GM12878 (cell line): ENCODE measurements at regions not wholly inside any gene's neighbourhood (a gene's known extent, or its start where the extent isn't known, plus 50 kb on each side); places are given as distances from the start of the nearest gene placed in this dataset.
"Not testable (repeated sequence)": the region's sequence is repeated elsewhere in the genome, so short reads cannot be mapped to it uniquely, and the experiment has no call there.

Experiments used
- ATAC-seq: fragments of 200-7000 bp; cut with Tn5 transposase; 3 replicates; pipeline ENCODE4 v1.9.1; 2020; ENCODE audit warnings: mild to moderate bottlenecking, moderate library complexity
- BruUV-seq: library from RNA; stranded (reverse); fragments of 400-500 nt; replicated peaks from 2 replicates; lab custom pipeline; 2021; lab: Mats Ljungman, UMichigan
- CTCF ChIA-PET: fragments of 300-600 bp; sonication (Branson Sonifier 250); formaldehyde crosslinking; extraction: SDS; loops from one replicate; lab custom pipeline; 2021; ENCODE audit warnings: inconsistent platforms; lab: Yijun Ruan, JAX
- POLR2A ChIA-PET: fragments of 350-600 bp; formaldehyde crosslinking; extraction: SDS; loops from one replicate; lab custom pipeline; 2021; ENCODE audit warnings: inconsistent platforms; lab: Charles Lee
- RAD21 ChIA-PET: fragments of 300-600 bp; sonication (Branson Sonifier 250); formaldehyde crosslinking; loops from one replicate; lab custom pipeline; 2023; ENCODE audit warnings: antibody characterized with exemption; ENCODE audit not compliant: unreplicated experiment; lab: Charles Lee
- SMC1A ChIA-PET: fragments of 300-600 bp; sonication (Branson Sonifier 250); formaldehyde crosslinking; loops from one replicate; lab custom pipeline; 2023; ENCODE audit not compliant: unreplicated experiment, uncharacterized antibody; lab: Charles Lee
- DNase-seq: peaks from one replicate; pipeline ENCODE4 v3.0.0-alpha.2; 2011; ENCODE audit warnings: low read depth, low spot score
- FAIRE-seq: peaks from 3 replicates; lab custom pipeline; 2011; peaks lifted over from hg19 to GRCh38; lab: Jason Lieb, UNC
- H2AFZ ChIP-seq: 2 replicates; pipeline ENCODE4 v1.6.0; 2011; ENCODE audit warnings: low read depth, low read length, control low read depth; ENCODE audit not compliant: control insufficient read depth
- H3K27ac ChIP-seq: 2 replicates; pipeline ENCODE4 v1.5.1; 2011; ENCODE audit warnings: control low read depth; ENCODE audit not compliant: control insufficient read depth, insufficient read depth
- H3K27me3 ChIP-seq, 2 experiments: replicated peaks in 1 of 2; 2 replicates each; pipeline versions ENCODE4 v1.6.0 to v1.6.1; 2011; ENCODE audit warnings: low read length in 1 of 2; ENCODE audit not compliant: control insufficient read depth in 2 of 2, insufficient read depth in 2 of 2
- H3K36me3 ChIP-seq, 2 experiments: 2 replicates each; pipeline ENCODE4 v1.5.1; 2011; ENCODE audit warnings: low read length in 1 of 2; ENCODE audit not compliant: control insufficient read depth in 2 of 2, insufficient read depth in 2 of 2
- H3K4me1 ChIP-seq: 2 replicates; pipeline ENCODE4 v1.6.1; 2011; ENCODE audit warnings: mild to moderate bottlenecking, low read length, moderate library complexity, mixed read lengths; ENCODE audit not compliant: control insufficient read depth, insufficient read depth
- H3K4me2 ChIP-seq: 2 replicates; pipeline ENCODE4 v1.6.0; 2011; ENCODE audit warnings: control low read depth; ENCODE audit not compliant: control insufficient read depth, insufficient read depth
- H3K4me3 ChIP-seq: fragments of 200-600 bp; sonication (generic); 2 replicates; pipeline ENCODE4 v1.5.1; 2016
- H3K79me2 ChIP-seq: 2 replicates; pipeline ENCODE4 v1.6.0; 2011; ENCODE audit warnings: low read length; ENCODE audit not compliant: control insufficient read depth, insufficient read depth
- H3K9ac ChIP-seq: 2 replicates; pipeline ENCODE4 v1.8.0; 2011; ENCODE audit warnings: low read length, control low read depth, mixed read lengths; ENCODE audit not compliant: control insufficient read depth, insufficient read depth
- H3K9me3 ChIP-seq: replicated peaks from 3 replicates; pipeline ENCODE4 v1.5.1; 2011; ENCODE audit warnings: mild to moderate bottlenecking, low read length; ENCODE audit not compliant: control insufficient read depth, insufficient read depth
- H4K20me1 ChIP-seq: 2 replicates; pipeline ENCODE4 v1.6.0; 2011; ENCODE audit not compliant: control insufficient read depth, insufficient read depth
- MEF2B ChIP-seq: fragments of 450-650 bp; IDR thresholded peaks from 2 replicates; pipeline ENCODE4 v1.6.1; 2018; ENCODE audit warnings: mild to moderate bottlenecking, moderate library complexity; ENCODE audit not compliant: partially characterized antibody, poor library complexity, severe bottlenecking
- WGBS: methylation state at CpG from one replicate; pipeline ENCODE4 v1.1.6; 2016; ENCODE audit warnings: low lambda C conversion rate; ENCODE audit not compliant: insufficient replicate concordance, insufficient coverage; ENCODE audit errors: missing lambda C conversion rate; 5-methylcytosine and 5-hydroxymethylcytosine counted together
- in situ Hi-C: fragments of 300-500 bp; cut with MboI; formaldehyde crosslinking; loops from 9 replicates; pipeline ENCODE4 v1.14.3; 2018; ENCODE audit warnings: mixed read lengths
- intact Hi-C: fragments of 100-400 bp; cut with micrococcal nuclease; formaldehyde crosslinking; loops from one replicate; pipeline ENCODE4 v1.14.2; 2022; ENCODE audit not compliant: unreplicated experiment
- TF ChIP-seq, protein P1 (sequence below): fragments of 450-650 bp; IDR thresholded peaks from 2 replicates; pipeline ENCODE4 v1.6.1; 2017; ENCODE audit warnings: mild to moderate bottlenecking, moderate library complexity

DNA sequence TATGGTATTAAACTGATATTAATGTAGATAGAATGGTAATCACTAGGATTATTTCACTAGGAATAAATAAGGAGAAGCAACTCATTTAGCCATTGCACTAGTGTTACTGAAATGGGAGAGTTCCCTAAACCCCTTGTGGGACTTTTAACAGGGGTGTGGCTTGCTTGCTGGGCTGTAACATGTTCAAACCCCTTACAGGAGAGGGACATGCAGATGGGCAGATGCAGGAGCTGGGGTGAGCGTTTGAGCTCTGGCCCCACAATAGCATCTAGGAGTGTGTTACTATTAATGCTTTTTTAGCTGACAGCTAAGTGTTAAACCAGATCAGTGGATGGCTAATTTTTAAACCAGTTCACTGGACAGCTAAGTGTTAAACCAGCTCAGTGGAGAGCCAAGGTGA lies 89.3 kb upstream of the ST8SIA4 start (continued):
- TF ChIP-seq MEF2B, result no peak
- TF ChIP-seq, protein P1, sequence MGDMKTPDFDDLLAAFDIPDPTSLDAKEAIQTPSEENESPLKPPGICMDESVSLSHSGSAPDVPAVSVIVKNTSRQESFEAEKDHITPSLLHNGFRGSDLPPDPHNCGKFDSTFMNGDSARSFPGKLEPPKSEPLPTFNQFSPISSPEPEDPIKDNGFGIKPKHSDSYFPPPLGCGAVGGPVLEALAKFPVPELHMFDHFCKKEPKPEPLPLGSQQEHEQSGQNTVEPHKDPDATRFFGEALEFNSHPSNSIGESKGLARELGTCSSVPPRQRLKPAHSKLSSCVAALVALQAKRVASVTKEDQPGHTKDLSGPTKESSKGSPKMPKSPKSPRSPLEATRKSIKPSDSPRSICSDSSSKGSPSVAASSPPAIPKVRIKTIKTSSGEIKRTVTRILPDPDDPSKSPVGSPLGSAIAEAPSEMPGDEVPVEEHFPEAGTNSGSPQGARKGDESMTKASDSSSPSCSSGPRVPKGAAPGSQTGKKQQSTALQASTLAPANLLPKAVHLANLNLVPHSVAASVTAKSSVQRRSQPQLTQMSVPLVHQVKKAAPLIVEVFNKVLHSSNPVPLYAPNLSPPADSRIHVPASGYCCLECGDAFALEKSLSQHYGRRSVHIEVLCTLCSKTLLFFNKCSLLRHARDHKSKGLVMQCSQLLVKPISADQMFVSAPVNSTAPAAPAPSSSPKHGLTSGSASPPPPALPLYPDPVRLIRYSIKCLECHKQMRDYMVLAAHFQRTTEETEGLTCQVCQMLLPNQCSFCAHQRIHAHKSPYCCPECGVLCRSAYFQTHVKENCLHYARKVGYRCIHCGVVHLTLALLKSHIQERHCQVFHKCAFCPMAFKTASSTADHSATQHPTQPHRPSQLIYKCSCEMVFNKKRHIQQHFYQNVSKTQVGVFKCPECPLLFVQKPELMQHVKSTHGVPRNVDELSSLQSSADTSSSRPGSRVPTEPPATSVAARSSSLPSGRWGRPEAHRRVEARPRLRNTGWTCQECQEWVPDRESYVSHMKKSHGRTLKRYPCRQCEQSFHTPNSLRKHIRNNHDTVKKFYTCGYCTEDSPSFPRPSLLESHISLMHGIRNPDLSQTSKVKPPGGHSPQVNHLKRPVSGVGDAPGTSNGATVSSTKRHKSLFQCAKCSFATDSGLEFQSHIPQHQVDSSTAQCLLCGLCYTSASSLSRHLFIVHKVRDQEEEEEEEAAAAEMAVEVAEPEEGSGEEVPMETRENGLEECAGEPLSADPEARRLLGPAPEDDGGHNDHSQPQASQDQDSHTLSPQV, result no peak

GRCh38 chr5:100983601-100984000 lies 80.5 kb upstream of the ST8SIA4 start:
- H3K36me3 ChIP-seq, intact Hi-C loops, ATAC-seq, H3K9me3 ChIP-seq, H3K79me2 ChIP-seq, BruUV-seq, FAIRE-seq, in situ Hi-C loops, H2AFZ ChIP-seq, H3K9ac ChIP-seq, POLR2A ChIA-PET, H4K20me1 ChIP-seq, H3K27me3 ChIP-seq, DNase-seq, H3K4me1 ChIP-seq, H3K4me2 ChIP-seq, H3K4me3 ChIP-seq, CTCF ChIA-PET, RAD21 ChIA-PET, H3K27ac ChIP-seq, SMC1A ChIA-PET: not testable (repeated sequence)
- 45% methylated on average over 6 of the region's 6 CpGs for WGBS
